ENCODE measurements at regions not wholly inside any gene's neighbourhood (a gene's known extent, or its start where the extent isn't known, plus 50 kb on each side); places are given as distances from the start of the nearest gene placed in this dataset.

- no peak for DNase-seq (ENCODE audit: low spot score)
Observed at GRCh38 chr7:46155367-46155766, 234.3 kb upstream of the IGFBP3 start.

GRCh38 chr7:46153951-46154787 lies 233.1 kb upstream of the IGFBP3 start:
- DNase-seq (ENCODE audit: low spot score), result no peak

GRCh38 chr7:46153583-46153950 lies 232.5 kb upstream of the IGFBP3 start:
- DNase-seq (ENCODE audit: low spot score), result no peak

- DNase-seq (ENCODE audit: low spot score), result no peak
Observed at GRCh38 chr7:46152696-46153095, 231.6 kb upstream of the IGFBP3 start.

GRCh38 chr7:46150721-46151120 lies 229.6 kb upstream of the IGFBP3 start:
- DNase-seq (ENCODE audit: low spot score), result no peak

- no peak for DNase-seq (ENCODE audit: low spot score)
Observed at GRCh38 chr7:46150202-46150601, 229.1 kb upstream of the IGFBP3 start.

GRCh38 chr7:46147871-46148270 lies 226.8 kb upstream of the IGFBP3 start:
- DNase-seq (ENCODE audit: low spot score), result no peak

- peak; percentile 13 for DNase-seq (ENCODE audit: low spot score)
Observed at GRCh38 chr7:46146454-46147255, 225.6 kb upstream of the IGFBP3 start.

GRCh38 chr7:46145412-46145811 lies 224.3 kb upstream of the IGFBP3 start:
- no peak for DNase-seq (ENCODE audit: low spot score)

- no peak for DNase-seq (ENCODE audit: low spot score)
Observed at GRCh38 chr7:46143949-46144917, 223.2 kb upstream of the IGFBP3 start.

- no peak for DNase-seq (ENCODE audit: low spot score)
Observed at GRCh38 chr7:46143421-46143820, 222.3 kb upstream of the IGFBP3 start.

- DNase-seq (ENCODE audit: low spot score), result no peak
Observed at GRCh38 chr7:46139079-46139478, 218.0 kb upstream of the IGFBP3 start.

- no peak for DNase-seq (ENCODE audit: low spot score)
Observed at GRCh38 chr7:46137725-46138124, 216.7 kb upstream of the IGFBP3 start.

GRCh38 chr7:46135557-46135956 lies 214.5 kb upstream of the IGFBP3 start:
- DNase-seq (ENCODE audit: low spot score), result no peak

- DNase-seq (ENCODE audit: low spot score), result no peak
Observed at GRCh38 chr7:46134795-46135194, 213.7 kb upstream of the IGFBP3 start.

- no peak for DNase-seq (ENCODE audit: low spot score)
Observed at GRCh38 chr7:46134385-46134784, 213.3 kb upstream of the IGFBP3 start.

GRCh38 chr7:46133751-46134150 lies 212.7 kb upstream of the IGFBP3 start:
- DNase-seq (ENCODE audit: low spot score), result peak; percentile 14

- no peak for DNase-seq (ENCODE audit: low spot score)
Observed at GRCh38 chr7:46133072-46133471, 212.0 kb upstream of the IGFBP3 start.

GRCh38 chr7:46131916-46132795 lies 211.1 kb upstream of the IGFBP3 start:
- no peak for DNase-seq (ENCODE audit: low spot score)

- no peak for DNase-seq (ENCODE audit: low spot score)
Observed at GRCh38 chr7:46129831-46130230, 208.8 kb upstream of the IGFBP3 start.

GRCh38 chr7:46127814-46128213 lies 206.7 kb upstream of the IGFBP3 start:
- DNase-seq (ENCODE audit: low spot score), result no peak

All from SK-N-DZ (cell line).